HG02840 (cell line): ENCODE measurements at regions not wholly inside any gene's neighbourhood (a gene's known extent, or its start where the extent isn't known, plus 50 kb on each side); places are given as distances from the start of the nearest gene placed in this dataset.

Source experiments
- ATAC-seq: cut with Tn5 transposase; IDR thresholded peaks from one replicate; pipeline ENCODE4 v1.9.1; 2021; ENCODE audit warnings: mild to moderate bottlenecking, moderate library complexity, moderate number of reproducible peaks; ENCODE audit not compliant: unreplicated experiment, low FRiP score

DNA sequence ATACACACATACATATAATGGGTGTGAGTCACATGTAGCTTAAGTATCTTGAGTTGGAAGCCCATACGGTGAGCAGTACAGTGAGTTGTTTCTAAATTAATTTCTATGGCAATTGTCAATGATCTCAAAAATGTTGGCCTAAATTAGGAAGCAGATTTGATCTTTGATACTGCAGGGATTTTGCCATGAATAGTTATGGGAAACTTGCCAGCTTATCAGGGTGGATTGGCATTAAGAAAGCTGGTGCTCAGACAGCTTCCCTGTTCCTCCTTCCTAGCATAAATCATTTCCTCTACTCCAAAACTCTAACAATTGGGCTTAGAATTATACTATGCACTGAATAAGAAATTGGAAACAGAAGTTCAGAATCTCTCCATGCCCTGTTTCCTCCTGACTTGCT is 150.9 kb upstream of the FRMD6 start:
- no peak for ATAC-seq

DNA sequence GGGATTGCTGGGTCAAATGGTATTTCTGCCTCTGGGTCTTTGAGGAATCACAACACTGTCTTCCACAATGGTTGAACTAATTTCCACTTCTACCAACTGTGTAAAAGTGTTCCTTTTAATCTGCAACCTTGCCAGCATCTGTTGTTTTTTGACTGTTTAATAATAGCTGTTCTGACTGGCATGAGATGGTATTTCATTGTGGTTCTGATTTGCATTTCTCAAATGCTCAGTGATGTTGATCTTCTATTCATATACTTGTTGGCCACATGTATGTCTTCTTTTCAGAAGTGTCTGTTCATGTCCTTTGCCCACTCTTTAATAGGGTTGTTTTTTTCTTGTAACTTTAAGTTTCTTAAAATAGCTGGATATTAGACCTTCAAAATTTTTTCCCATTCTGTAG is 150.0 kb upstream of the FRMD6 start:
- no peak for ATAC-seq

DNA sequence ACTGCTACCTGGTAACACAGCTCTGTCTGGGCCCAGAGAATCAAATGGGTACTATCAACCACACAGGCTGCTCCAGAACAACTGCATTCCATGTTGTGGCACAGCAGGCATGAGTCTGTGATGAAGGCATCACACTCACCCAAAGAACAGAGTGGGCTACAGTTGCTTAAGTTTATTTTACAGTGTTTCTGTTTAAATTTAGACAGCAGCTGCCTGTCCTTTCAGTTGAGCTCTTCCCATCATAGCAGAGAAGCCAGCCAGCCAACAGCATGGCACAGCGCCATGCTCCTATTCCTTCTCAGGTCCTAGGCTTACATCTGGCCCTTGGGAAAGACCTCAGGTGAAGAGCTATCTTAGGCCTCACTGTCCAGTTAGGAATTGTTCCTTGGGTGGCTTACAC is 147.0 kb upstream of the FRMD6 start:
- no peak for ATAC-seq

DNA sequence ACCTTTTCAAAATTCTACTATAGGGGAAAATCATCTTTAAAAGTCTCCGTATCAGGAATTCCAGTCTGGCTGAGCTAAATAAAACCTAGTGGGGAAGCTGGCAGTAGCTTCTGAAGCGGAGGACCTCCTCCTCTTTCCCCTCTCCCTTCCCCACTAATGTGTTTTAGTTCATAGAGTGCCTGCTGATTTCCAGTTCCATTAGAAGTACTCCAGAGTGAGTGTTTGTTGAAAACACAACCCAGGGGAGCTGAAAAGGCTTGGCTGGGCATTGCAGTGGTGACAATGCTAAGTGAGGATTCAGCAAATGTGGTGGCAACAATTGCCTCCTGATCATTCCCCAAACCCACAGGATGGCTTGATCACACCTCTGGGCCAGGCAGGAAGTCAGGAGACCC is 144.2 kb upstream of the FRMD6 start:
- ATAC-seq = no peak

DNA sequence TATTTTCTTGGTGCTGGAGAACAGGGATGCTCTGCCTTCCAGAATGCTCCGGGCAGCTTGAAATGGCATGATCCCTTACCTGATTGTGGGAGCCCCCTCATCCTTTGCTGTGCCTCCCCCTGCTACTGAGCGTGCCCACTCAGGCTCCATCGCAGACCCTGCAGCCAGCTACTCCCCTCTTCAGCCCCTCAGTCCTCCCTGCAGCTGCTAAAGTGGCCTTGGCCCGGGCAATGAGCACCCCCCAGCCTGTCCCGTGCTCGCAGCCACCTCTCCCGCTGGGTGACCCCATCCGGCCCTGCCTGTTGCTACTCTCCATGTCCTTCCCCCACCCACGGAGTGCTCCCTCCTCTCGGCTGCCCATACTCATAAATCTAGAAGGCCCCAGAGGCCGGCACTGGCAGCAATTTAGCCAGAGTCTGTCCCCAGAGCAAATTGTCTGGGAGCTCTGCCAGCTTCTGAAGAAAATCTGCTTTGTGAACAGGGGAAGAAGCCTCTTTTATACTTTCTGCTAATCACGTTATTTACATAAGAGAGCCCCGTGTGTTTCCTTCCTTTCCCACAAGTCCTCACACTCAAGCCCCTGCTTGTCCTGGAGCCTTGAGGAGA is 143.7 kb upstream of the FRMD6 start:
- ATAC-seq = no peak

DNA sequence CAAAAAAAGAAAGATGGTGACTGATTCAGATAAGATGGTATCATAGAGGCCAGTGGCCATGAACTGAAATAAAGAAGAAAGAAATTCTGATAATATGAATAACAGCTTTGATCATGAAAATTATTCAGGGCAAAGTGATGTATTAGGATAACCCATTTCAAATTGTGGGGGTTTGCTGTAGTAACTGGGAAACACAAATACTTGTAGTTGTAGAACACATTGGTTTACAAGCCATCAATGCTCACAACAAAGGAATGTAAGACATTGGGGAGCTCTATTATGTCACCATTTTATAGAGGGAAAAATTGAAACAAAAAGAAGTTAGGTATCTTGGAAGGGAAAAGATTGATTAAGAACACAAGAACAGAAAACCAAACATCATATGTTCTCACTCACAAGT is 140.4 kb upstream of the FRMD6 start:
- no peak for ATAC-seq

DNA sequence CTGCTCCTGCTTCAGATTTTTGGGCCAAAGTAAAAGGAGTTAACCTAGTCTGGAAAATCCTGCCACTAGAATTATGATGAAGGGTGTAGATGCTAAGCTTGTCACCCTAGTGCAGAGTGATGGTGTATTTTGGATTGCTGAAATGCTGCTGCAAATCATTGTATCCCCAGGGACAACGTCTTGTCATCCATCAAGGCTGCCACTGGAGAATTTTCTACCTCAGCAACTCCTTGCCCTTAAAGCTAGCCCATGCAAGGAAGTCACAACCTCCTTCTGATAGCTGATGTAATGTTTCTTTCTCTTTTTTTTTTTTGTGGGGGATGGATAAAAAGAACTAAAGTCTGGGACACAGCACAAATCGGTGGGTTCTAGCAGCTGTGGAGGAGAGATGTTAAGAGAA is 139.4 kb upstream of the FRMD6 start:
- no peak for ATAC-seq

DNA sequence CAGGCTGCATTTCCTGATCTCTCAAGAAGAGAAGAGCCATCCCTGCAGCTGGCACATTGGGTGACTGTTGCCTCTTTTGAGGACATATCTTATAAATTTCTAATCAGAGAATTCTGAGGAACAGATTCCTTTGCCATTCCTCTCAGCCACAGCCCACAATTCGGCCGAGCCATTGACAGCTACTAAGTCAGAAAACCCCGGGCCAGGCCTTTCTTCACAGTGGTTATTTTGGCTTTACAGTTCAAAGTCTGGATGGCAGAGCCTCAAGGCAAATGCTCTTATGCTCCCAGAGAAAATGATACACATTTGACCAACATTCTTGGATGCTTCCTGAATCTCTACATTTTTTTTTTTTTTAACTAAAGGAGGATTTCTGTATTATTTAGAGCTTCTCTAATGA is 138.4 kb upstream of the FRMD6 start:
- ATAC-seq = no peak

DNA sequence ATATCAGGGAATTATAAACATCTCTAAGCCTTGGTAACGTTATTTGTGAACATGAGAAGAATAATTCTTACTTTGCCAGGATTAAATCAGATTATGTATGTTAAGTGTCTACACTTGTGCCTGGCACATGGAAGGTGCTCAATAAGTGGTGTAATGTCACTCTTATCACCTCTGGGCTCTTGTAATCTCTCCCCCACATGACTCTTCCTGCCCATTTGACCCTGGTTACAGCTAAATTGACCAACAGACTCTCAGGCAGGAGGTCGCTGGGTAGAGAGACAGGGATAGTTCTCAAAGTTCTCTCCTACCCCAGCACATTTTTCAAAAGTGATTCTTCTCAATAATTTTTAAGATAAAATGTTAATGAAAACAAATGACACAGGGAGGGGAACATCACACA is 137.8 kb upstream of the FRMD6 start:
- ATAC-seq = no peak

DNA sequence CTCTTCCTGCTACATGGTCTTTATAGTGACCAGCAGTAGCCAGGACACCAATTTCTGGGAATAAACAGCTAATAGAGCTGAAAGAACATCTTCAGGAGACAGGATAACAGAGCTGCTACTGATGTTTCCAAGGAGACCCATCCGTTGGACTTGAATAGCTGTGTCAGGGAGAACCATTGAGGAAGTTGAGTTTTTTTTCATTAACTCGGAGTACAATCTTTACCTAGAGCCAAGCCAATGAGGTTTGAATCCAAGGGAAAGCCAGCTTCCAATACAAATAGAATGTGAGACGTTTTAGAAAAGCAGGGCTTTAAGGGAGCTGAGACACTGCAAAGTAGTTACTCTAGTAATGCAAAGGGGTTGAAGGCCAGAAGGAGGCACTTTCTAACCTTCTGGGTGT is 136.1 kb upstream of the FRMD6 start:
- no peak for ATAC-seq

DNA sequence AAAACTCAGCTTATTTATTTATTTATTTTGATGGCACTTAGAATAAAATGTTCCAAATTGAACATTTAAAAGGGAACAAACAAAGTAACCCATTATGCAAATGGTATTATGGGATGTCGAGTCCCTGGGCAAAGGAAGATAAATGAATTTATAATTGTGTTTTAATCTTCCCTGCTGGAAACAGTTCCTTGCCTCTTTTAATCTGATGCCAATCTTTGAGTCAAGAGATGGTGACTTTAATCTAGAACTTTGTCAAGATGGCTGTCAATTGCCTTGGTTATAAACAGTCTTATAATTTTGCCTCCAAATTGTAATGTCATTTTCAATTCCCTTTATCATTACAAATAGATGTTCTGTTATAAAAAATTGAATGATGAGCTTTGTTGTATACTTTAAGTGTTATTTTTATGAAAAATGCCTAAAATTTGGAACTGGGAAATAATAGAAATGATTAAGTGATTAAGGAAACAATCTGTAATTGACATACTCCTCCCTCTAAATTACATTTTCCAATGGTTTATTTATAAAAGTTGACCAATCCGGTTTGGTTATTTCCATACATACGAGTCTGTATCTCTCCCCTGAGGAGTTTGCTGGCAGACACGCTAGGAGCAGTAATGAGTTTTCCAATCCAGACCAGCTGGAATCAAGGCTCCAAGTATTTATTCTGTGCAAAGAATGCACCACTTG is 134.9 kb upstream of the FRMD6 start:
- no peak for ATAC-seq

DNA sequence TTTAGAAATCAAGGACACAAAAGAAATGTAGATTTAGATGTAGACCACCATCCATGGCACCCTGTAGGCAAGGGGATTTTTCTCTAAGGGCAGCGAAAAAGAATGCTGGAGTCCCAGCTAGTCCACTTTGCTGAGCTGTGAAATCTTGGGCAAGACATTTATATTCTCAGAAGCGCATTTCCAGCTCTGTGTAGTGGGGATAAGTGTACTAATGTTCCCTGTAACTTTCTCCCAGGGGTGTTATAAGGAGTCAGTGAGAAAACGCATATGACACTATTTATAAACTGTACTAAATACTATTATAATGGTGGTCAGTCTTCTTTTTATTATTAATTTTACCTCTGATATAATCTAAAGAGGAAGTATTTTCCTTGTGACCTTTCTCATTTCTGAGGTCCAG is 133.4 kb upstream of the FRMD6 start:
- no peak for ATAC-seq

DNA sequence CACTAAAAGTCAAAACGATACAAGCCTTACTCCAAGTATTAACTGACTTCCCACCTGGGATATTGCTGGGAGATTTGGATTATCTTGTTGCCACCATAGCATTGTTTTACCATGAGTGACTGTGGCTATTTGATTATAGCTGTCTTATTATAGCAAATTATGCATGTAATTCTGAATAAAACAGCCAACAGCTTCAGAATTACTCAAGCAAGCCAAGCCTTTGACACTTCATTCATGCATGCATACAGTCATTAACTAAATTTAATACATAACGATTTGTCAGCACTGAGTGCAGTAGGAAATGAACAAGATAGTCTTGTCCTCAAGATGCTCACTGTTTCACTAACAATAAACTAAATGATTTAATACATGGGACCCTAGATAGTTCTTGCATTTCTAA is 133.0 kb upstream of the FRMD6 start:
- no peak for ATAC-seq

DNA sequence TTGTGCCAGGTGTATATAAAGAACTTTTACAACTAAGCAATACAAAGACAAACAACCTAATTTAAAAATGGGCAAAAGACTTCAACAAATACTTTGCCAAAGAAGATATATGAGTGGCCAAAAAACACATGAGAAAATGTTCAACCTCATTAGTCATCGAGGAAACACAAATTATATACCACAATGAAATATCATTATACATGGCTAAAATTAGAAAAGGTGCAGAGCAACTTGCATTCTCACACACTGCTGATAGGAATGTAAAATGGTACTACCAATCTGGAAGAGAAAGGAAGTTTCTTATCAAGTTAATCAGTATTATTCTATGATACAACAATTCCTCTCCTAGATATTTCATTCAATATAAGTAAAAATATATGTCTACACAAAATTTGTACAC is 131.6 kb upstream of the FRMD6 start:
- no peak for ATAC-seq

DNA sequence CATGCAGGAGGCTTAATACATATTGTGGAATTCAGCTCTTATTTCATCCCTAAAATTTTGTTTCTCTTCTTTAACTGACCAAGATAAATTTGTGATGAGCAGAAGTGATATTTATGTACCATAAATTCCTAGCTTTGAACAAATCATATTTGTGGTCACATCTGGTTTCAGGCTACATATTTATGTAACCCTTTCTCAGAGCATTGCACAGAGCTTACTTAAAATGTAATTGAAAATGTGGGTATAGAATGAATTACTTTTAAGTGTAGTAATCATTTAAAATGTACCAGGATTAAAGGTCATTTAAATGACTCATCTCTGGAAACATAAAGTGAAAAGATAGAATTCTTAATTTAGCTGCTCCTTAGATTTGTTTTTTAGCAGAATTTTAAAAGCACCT is 129.9 kb upstream of the FRMD6 start:
- ATAC-seq = no peak

DNA sequence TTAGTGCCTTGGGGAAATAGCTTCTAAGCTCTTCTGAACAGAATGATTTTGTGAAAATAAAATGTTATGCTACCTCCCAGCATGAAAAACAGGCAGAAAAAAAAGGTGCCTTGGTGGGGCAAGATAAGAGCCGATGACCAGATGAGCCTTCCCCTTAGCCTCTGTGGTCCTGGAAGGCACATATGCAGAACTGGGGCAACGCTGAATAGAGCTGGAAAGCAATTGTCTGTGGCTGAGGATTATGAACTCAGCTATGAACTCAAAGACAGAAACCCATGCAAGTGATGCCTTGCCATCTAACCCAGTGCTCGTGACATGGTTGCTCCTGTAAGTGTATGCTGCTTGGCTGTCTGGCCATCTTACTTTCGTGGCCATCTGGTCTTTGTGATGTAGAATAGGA is 128.5 kb upstream of the FRMD6 start:
- ATAC-seq = no peak

DNA sequence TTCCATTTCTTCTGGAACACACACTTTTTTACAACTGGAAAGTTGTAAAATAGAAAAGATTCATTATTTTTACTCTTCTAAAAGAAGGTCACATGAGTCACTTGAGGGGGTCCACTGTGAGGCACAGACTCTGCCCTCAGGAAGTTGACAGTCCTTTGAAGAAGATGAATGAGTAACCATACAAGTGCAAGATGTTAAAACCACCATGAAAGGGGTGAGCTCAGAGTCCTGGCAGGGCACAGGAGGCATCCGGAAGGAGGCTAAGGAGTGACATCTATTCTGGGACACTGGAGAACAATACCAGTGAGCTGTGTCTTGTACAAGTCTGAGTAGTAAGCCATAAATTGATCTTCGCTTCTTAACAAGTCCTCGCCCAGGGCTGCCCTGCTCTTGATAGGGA is 126.0 kb upstream of the FRMD6 start:
- ATAC-seq = no peak

DNA sequence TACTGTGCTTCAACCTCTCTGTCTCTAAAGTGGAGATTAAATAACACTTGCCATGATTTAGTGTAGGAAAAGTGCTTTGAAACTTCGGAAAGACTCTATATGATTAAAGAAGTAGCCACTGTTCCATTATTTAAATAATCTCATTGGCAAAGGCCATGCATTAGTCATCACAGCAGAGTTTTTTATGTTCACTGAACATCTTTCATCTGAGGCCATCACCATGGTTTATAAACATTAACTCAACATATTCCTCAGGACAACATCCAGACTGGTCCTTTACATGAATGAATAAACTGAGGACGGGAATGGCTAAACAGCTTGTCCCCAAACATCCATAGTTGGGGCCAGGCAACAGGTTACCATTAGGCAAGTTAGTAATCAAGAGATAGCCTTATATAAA is 124.6 kb upstream of the FRMD6 start:
- no peak for ATAC-seq

DNA sequence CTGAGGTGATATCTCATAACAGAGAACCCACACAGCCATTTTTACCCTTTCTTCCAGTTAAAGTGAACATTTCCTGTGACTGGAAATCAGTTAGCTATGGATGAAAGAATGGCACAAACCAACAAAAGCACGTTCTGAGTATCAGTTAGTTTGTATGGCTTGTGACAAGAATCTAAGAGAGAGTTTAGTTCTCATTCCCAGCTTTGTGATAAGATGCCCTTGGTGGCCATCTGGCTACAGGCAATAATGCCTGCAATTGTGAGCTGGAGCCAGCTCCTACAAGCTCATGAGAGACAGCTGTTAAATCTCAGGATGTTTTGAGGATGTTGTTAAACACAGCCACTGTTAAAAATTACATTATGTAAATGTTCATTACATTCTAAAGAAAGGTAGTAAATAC is 122.0 kb upstream of the FRMD6 start:
- no peak for ATAC-seq

DNA sequence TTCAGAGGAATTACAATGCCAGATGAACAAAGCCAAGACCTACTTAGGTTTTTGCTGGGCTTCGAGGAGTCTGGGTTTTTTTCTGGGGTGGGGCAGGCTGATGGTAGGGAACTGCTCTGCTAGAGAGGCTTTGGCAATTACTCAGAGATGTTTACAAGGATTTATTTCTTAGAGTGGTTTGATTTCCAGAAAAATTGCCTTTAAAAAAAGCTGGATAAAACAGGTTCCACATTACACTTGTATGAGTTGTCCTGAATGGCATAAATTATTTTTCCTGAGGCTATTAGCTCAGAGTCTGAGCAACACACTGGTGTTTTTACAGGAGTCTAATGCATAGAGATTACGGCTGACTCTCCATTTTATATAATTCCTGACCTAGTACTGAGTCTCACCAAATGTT is 118.5 kb upstream of the FRMD6 start:
- no peak for ATAC-seq

DNA sequence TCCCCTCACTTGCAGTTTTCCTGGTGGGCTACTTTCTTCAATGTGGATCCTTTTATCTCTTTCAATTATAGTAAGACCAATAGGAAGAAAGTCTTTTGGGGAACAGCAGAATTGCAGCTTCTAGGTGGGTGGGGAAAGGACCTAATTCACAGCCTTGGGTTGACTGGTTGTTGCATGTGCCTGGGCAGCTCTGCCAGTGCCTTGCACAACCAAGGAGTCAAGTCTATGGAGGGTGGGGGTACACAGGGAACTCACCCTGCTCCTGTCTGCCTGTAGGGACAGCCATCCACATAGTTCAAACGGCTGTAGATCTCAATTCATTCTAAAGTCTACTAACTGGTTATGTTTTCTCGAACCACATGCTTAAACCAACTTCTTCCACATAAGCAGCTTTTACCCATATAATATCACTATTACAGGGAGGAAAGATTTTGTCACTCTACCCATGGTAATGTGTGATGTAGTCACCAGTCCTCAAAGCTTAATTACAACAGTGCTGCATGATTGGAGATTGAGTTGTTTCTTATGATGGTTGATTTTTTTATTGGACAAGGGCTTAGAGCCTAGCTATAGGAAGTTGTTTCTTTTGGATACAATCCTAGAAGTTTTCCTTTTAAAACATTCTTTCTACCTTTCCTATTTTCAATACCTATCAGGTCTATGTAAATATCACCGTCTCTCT is 117.7 kb upstream of the FRMD6 start:
- no peak for ATAC-seq

DNA sequence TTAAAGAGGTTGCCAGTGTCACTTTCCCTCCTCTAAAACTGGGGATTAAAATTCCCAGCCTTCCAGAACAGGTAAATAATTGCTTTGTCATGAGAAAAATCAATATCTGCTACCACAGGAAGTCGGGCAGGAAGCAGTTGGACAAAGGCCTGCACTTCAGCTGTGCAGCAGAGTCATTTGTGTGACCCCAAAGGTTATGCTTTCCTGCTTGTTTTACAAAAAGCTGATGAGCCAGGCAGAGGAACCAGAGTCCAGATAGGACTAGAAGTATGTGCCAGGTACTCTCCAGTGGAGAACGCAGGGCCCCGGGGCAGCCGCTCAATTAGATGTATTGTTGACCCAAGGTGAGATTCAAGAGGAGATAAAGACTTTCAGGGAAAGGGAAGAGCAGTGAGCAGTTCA is 117.1 kb upstream of the FRMD6 start:
- no peak for ATAC-seq
